AG04450 (cell line): ENCODE measurements at regions not wholly inside any gene's neighbourhood (a gene's known extent, or its start where the extent isn't known, plus 50 kb on each side); places are given as distances from the start of the nearest gene placed in this dataset.

Experiments used
- CTCF ChIA-PET: fragments of 300-600, 350-600 bp; formaldehyde crosslinking; extraction: SDS; loops from one replicate; lab custom pipeline; 2022; ENCODE audit warnings: antibody characterized with exemption, inconsistent platforms; lab: Charles Lee
- POLR2A ChIA-PET: fragments of 350-600 bp; formaldehyde crosslinking; extraction: SDS; loops from one replicate; lab custom pipeline; 2021; ENCODE audit warnings: antibody characterized with exemption, inconsistent platforms; lab: Yijun Ruan, JAX
- DNase-seq: peaks from one replicate; pipeline ENCODE4 v3.0.0-alpha.2; 2011; ENCODE audit warnings: low read depth, low spot score
- H3K27ac ChIP-seq: one replicate; pipeline ENCODE4 v1.5.1; 2012; ENCODE audit warnings: low read depth, low read length, control low read depth
- H3K27me3 ChIP-seq: one replicate; pipeline ENCODE4 v1.6.0; 2012; ENCODE audit warnings: low read length; ENCODE audit not compliant: control insufficient read depth, insufficient read depth
- H3K4me3 ChIP-seq: 2 replicates; pipeline ENCODE4 v1.5.1; 2011; ENCODE audit warnings: mild to moderate bottlenecking, low read depth, low read length, control low read depth
- H3K9me3 ChIP-seq: 2 replicates; pipeline ENCODE4 v1.5.1; 2012; ENCODE audit warnings: low read length; ENCODE audit not compliant: control insufficient read depth, insufficient read depth
- TF ChIP-seq, protein P1 (sequence below): IDR thresholded peaks from 2 replicates; pipeline ENCODE4 v1.5.1; 2011; ENCODE audit warnings: low read depth, low read length, control low read depth, inconsistent platforms

DNA sequence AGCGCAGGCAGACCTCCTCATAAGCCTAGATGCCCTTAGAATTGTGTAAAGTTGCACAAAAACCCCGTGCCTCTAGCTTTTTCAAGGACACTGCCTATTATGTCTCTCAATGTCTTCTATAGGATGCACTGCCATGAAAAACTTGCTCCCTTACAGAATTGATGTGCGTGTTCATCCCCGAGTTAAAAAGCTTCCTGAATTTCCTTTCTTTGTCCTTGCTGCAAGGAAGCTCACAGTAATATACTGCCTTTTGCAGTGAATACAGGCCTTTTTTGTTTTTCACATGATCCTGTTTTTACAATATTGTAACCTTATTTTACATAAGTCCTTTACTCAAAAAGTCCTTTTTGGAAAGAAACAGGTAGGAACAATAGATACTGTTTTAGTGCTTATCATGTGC, 193.0 kb downstream of the TTLL7 start:
- ChIA-PET CTCF (no interaction called here), POLR2A (no interaction called here)
- TF ChIP-seq, protein P1, sequence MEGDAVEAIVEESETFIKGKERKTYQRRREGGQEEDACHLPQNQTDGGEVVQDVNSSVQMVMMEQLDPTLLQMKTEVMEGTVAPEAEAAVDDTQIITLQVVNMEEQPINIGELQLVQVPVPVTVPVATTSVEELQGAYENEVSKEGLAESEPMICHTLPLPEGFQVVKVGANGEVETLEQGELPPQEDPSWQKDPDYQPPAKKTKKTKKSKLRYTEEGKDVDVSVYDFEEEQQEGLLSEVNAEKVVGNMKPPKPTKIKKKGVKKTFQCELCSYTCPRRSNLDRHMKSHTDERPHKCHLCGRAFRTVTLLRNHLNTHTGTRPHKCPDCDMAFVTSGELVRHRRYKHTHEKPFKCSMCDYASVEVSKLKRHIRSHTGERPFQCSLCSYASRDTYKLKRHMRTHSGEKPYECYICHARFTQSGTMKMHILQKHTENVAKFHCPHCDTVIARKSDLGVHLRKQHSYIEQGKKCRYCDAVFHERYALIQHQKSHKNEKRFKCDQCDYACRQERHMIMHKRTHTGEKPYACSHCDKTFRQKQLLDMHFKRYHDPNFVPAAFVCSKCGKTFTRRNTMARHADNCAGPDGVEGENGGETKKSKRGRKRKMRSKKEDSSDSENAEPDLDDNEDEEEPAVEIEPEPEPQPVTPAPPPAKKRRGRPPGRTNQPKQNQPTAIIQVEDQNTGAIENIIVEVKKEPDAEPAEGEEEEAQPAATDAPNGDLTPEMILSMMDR = no peak
- Histone ChIP-seq H3K27me3 (peaks cover 2% of the 10 kb centered on the region), H3K27ac (no peak overlapping the region), H3K4me3 (no peak overlapping the region), H3K9me3 (no peaks in the 10 kb centered on the region)
- DNase-seq = no peak

DNA sequence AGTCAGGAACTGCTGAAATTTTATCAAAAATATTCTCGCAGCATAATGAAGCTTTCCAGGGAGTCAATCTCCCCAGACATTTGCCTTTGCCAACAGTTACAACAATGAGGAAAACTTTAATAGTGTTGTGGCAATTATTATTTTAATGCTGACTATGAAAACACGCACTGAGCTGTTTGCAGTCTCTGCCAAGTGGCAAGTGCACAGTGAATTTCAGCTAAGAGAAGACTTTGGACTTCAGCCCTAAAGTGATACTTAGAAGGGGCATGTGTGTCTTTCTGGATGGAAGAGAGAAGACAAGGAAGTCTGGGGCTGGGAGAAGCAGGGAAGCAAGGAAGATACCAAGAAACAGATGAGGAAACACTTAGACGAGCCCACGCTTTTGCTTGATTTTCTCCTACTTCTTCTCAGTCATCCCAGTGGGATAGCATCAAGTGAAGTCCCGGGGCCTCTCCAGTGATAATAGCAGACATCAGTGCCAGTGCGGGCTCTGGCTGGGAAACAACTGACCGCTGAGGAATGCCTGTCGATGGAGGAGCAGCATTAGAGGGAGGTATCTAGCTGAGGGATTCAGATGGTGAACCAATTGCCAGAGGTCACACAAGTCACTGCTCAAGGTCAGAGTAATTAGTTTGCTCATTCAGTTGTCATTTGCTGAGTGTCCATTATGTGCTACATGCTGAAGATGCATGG, 196.3 kb downstream of the TTLL7 start:
- POLR2A ChIA-PET = no interaction called here

DNA sequence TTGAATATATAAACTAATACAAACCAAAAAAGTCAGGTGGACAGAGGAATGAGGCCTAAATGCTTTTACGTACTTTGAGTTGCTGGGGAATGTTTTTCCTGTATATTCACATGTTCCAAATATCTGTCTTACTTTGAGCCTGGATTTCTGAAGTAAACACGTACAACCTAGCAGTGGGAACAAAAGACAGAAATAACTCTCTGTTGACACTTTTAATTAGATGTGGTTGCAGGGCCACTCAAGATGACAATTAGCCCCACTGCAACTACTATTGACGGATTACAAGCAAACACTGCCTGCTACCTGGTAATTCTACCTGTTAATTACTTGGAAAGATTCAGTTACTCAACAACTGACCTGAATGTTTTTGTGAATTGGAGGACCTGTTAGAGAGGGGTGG, 196.9 kb downstream of the TTLL7 start:
- Histone ChIP-seq H3K27ac (no peak overlapping the region), H3K4me3 (no peak overlapping the region), H3K9me3 (no peaks in the 10 kb centered on the region), H3K27me3 (peaks cover 2% of the 10 kb centered on the region)
- ChIA-PET CTCF (no interaction called here), POLR2A (no interaction called here)
- DNase-seq = no peak
- TF ChIP-seq, protein P1 = no peak

More for the DNA sequence above, 196.3 kb downstream of the TTLL7 start:
- peaks cover 2% of the 10 kb centered on the region for H3K27me3 ChIP-seq
- H3K9me3 ChIP-seq = no peaks in the 10 kb centered on the region
- H3K27ac ChIP-seq = no peak overlapping the region
- no peak overlapping the region for H3K4me3 ChIP-seq
- CTCF ChIA-PET = no interaction called here
- TF ChIP-seq, protein P1 = no peak
- DNase-seq = no peak

DNA sequence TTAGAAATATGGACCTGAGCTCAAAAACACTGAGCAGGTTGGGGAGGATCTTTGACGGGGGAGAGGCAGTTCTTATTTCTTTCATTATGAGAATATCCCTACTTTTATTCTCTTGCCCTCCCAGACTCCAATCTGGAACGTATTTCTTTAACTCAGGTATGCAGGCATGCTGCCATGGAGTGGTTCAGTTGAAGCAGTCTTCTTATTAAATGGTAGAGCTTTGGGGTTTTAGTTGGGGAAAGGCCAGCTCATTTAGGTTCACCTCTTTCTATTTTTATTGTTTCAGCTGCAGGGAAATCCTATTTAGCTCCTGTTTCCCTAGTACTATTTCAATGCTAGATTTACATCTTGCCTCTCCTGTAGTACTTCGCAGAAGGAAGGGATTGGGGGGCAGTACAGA, 198.9 kb downstream of the TTLL7 start:
- CTCF ChIA-PET = interaction anchor here (0.6 kb wide), 1 partner anchor 773 kb away, joined by 4 read pairs; no protein-coding TSS in a partner anchor
- POLR2A ChIA-PET = no interaction called here
- DNase-seq = no peak
- Histone ChIP-seq H3K27ac (no peak overlapping the region), H3K9me3 (no peaks in the 10 kb centered on the region), H3K27me3 (peaks cover 2% of the 10 kb centered on the region), H3K4me3 (no peak overlapping the region)
- TF ChIP-seq, protein P1 = no peak

DNA sequence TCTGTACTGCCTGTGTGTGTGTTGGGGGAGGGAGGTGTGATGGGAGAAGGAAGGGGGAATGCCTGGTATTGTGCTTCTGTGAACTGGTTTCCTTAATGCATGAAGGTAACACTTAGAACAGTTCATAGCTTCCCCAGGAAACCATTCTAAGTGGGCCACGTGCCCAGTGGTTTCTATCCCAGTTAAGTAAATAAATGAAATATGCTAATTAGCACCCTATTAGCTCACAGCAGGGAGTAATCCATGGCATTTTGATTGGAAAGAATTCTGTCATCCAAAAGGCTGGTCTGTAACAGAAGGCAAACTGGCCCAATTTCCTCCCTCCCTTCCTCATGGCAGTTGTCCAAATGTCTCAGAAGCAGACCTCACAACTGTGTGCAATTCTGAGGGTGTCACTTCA, 199.3 kb downstream of the TTLL7 start:
- no peak overlapping the region for H3K27ac ChIP-seq
- no peak for DNase-seq
- ChIA-PET POLR2A (no interaction called here), CTCF (interaction anchor here (0.6 kb wide), 1 partner anchor 773 kb away, joined by 4 read pairs; no protein-coding TSS in a partner anchor)
- H3K9me3 ChIP-seq = no peaks in the 10 kb centered on the region
- TF ChIP-seq, protein P1 = no peak
- H3K27me3 ChIP-seq = peaks cover 1% of the 10 kb centered on the region
- H3K4me3 ChIP-seq = no peak overlapping the region
